Right atrium auricular region (tissue), 2 donors: ENCODE measurements at regions not wholly inside any gene's neighbourhood (a gene's known extent, or its start where the extent isn't known, plus 50 kb on each side); places are given as distances from the start of the nearest gene placed in this dataset.

Source experiments
- DNase-seq: peaks from one replicate; pipeline ENCODE4 v3.0.0-alpha.2; 2019; ENCODE audit warnings: low spot score
- H3K27ac ChIP-seq, 2 donors: fragments of 200-600 bp; sonication (generic); 1 replicate in 1 of 2; 2 replicates in 1 of 2; pipeline ENCODE4 v1.5.1; 2016 to 2019
- H3K27me3 ChIP-seq, 2 donors: fragments of 200-600 bp; sonication (generic); one replicate each; pipeline versions ENCODE4 v1.5.1 to v1.6.0; 2017 to 2019
- H3K36me3 ChIP-seq: fragments of 200-600 bp; sonication (generic); one replicate; pipeline ENCODE4 v1.5.1; 2016
- H3K4me1 ChIP-seq, 2 donors: fragments of 200-600 bp; sonication (generic); one replicate each; pipeline versions ENCODE4 v1.5.1 to v1.6.0; 2017 to 2019
- H3K4me3 ChIP-seq, 2 donors: fragments of 200-600 bp; sonication (generic); 1 replicate in 1 of 2; 2 replicates in 1 of 2; pipeline ENCODE4 v1.5.1; 2017 to 2019; ENCODE audit warnings: mild to moderate bottlenecking in 1 of 2, moderate library complexity in 1 of 2
- H3K9me3 ChIP-seq, 2 donors: fragments of 200-600 bp; sonication (generic); one replicate each; pipeline ENCODE4 v1.5.1; 2019
- TF ChIP-seq, protein P1 (sequence below), 2 donors: fragments of 200-600 bp; sonication (generic); IDR thresholded peaks; one replicate each; pipeline ENCODE4 v1.5.1; 2019; ENCODE audit warnings: antibody characterized with exemption in 2 of 2

DNA sequence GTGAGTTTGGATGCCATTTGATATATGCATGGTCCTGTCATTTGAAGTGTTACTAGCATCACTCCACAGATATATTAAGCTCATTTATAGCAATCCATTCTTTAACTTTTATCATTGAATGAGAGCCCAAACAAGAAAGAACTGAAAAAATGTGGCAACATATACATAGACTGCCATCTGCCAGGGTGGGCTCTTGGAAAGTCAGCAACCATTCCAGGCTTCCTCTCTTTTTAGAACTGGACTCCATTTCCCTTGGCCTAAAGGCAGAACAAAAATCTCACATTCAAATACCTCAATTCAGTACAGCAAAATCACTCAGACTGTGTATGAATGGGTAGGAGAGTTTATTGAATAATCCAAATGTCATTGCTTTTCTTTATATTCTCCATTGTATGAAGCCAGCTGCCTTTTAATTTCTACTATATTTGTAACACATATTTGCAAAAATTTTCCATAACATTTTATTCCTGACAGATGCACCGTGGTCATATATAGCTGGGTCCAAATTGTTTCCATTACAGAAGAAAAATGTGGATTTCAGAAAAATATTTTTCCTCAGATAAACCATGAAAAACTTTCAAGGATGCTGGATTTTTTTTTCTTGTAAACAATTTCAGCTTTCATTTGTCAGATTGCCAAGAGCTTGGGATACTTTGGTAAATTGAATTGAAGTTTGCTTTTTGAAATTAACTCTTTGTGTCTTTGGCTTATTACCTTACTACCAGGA is 1252.3 kb upstream of the SEL1L start:
- Histone ChIP-seq H3K9me3 (no peaks in the 10 kb centered on the region), H3K36me3 (no peaks in the 10 kb centered on the region), H3K4me3 (no peak overlapping the region), H3K4me1 (no peaks in the 10 kb centered on the region), H3K27ac (no peak overlapping the region), H3K27me3 (no peaks in the 10 kb centered on the region)
- DNase-seq: no peak
- TF ChIP-seq, protein P1, sequence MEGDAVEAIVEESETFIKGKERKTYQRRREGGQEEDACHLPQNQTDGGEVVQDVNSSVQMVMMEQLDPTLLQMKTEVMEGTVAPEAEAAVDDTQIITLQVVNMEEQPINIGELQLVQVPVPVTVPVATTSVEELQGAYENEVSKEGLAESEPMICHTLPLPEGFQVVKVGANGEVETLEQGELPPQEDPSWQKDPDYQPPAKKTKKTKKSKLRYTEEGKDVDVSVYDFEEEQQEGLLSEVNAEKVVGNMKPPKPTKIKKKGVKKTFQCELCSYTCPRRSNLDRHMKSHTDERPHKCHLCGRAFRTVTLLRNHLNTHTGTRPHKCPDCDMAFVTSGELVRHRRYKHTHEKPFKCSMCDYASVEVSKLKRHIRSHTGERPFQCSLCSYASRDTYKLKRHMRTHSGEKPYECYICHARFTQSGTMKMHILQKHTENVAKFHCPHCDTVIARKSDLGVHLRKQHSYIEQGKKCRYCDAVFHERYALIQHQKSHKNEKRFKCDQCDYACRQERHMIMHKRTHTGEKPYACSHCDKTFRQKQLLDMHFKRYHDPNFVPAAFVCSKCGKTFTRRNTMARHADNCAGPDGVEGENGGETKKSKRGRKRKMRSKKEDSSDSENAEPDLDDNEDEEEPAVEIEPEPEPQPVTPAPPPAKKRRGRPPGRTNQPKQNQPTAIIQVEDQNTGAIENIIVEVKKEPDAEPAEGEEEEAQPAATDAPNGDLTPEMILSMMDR (IDR thresholded peaks at IDR 0.05): no peak

DNA sequence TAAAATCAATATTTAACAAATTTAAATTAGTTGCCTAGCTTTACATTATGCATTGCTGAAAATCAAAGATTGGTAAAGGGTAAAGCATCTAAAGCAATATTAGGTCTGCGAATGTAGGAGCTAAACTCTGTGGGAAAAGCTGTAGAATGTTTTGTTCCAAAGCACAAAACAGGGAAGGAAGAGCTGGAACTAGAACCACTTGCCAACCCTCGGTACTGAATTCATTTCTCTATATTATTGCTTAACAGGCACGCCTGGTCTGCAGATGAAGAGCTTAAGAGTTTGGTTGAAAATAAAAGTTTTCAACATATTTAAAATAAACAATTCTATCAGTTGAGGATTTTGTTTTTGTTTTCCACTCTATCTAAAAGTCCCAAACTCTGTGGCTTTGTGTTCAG is 1252.8 kb upstream of the SEL1L start:
- Histone ChIP-seq H3K9me3 (no peaks in the 10 kb centered on the region), H3K27ac (no peak overlapping the region), H3K27me3 (no peaks in the 10 kb centered on the region), H3K36me3 (no peaks in the 10 kb centered on the region), H3K4me1 (no peaks in the 10 kb centered on the region), H3K4me3 (no peak overlapping the region)
- no peak for DNase-seq
- TF ChIP-seq, protein P1 (IDR thresholded peaks at IDR 0.05): no peak

DNA sequence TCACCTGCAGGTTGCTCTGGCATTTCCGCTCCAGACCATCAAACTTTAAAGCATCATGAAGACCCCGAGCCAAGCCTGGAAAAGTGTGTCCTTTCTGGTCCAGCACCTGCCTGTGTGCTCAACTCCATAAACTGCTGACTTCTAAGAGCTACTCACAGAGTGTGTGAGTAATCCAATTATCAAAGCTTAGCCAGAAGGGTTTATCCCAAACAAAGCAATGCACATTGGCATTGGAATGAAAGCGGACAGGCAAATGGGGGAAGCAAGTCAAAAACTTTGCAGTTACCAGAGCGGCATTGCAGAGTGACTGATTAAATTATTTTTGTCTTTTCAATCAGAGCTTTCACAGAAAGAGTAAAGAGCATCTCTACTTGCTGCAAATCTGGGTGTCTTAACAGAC is 1262.4 kb upstream of the SEL1L start:
- DNase-seq: no peak
- TF ChIP-seq, protein P1 (IDR thresholded peaks at IDR 0.05): no peak
- Histone ChIP-seq H3K4me1 (no peaks in the 10 kb centered on the region), H3K27me3 (no peaks in the 10 kb centered on the region), H3K9me3 (no peaks in the 10 kb centered on the region), H3K27ac (no peak overlapping the region), H3K4me3 (no peak overlapping the region), H3K36me3 (no peaks in the 10 kb centered on the region)

DNA sequence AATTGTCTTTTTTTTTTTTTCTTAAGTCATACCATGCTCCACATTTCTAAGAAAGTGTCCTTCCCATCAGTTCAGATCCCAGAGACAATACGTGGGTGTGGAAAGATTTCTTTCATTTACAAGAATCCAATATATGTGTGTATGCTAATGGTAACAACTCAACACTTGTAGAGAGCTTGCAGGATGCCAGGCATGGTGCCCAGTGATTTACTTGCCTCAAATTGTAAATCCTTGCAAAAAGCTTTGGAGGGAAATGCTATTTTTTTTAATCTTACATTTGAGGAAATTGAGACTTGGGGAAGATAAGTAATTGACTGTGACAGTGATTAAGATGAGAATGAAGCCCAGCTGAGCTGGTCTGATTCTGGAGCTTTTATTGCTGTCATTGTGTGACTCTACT is 1264.6 kb upstream of the SEL1L start:
- DNase-seq: no peak
- Histone ChIP-seq H3K4me1 (no peaks in the 10 kb centered on the region), H3K36me3 (no peaks in the 10 kb centered on the region), H3K27ac (no peak overlapping the region), H3K4me3 (no peak overlapping the region), H3K9me3 (no peaks in the 10 kb centered on the region), H3K27me3 (no peaks in the 10 kb centered on the region)
- TF ChIP-seq, protein P1 (IDR thresholded peaks at IDR 0.05): no peak

DNA sequence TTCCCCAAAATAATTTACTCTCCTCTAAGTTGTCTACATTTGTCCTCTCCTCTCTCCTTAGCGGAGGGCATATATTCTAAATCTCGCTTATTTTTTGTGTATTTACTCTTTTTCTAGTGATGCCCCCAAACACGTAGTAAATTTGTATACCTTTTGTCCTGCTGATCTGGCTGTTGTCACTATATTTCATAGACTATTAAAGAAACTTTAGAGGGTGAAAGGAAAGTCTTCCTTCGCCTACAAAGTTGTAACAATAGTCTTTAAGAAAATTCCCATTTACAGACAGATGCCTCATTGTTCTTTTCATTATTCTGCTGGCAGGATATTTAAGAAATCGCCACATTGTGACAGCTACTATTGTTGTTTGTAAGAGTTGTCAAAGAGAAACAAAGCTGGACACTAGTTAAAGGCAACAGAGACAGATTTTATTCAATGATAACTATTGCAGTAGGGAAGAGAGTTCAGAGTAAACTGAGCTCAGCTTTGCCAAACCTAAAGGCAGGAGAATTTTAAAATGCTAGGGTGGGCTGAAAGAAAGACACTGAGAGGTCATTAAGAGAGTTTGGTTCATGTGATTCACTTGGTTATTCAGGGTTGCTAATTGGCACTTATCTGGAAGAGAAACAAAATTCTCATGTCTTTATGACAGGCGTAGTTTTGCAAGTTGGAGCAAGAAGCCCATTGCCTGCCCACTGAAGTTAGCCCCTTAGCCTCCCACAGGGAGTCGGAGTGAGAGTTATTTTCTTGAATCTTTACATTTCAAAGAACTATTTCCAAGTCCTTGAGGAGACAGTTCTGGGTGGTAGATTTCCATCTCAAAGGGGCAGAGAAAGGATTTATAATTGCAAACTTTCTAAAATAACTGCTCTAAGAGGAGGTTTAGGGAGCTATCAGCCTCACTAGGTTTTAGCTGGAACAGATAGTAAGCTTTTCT is 1272.5 kb upstream of the SEL1L start:
- H3K4me1 ChIP-seq: no peaks in the 10 kb centered on the region
- H3K27ac ChIP-seq: no peak overlapping the region
- no peak for DNase-seq
- no peaks in the 10 kb centered on the region for H3K36me3 ChIP-seq
- TF ChIP-seq, protein P1 (IDR thresholded peaks at IDR 0.05): no peak
- H3K9me3 ChIP-seq: no peaks in the 10 kb centered on the region
- no peaks in the 10 kb centered on the region for H3K27me3 ChIP-seq
- H3K4me3 ChIP-seq: no peak overlapping the region
